CD4-positive, alpha-beta T cell treated with Interferon alpha-2 for 1 hour (primary cell): ENCODE measurements at regions not wholly inside any gene's neighbourhood (a gene's known extent, or its start where the extent isn't known, plus 50 kb on each side); places are given as distances from the start of the nearest gene placed in this dataset.

ENCODE experiments used
- DNase-seq, 2 donors: peaks; one replicate each; pipeline ENCODE4 v3.0.0-alpha.2; 2020 to 2022

- DNase-seq, result no peak
Measured at GRCh38 chr20:58138395-58138794, 90.1 kb downstream of the ANKRD60 start.

- no peak for DNase-seq
Measured at GRCh38 chr20:58137651-58138265, 90.7 kb downstream of the ANKRD60 start.

- no peak for DNase-seq
Measured at GRCh38 chr20:58137236-58137635, 91.2 kb downstream of the ANKRD60 start.

GRCh38 chr20:58136149-58136484 is 92.3 kb downstream of the ANKRD60 start:
- DNase-seq, result no peak

- DNase-seq, result no peak
Measured at GRCh38 chr20:58135441-58136148, 92.9 kb downstream of the ANKRD60 start.

- DNase-seq, result no peak
Measured at GRCh38 chr20:58133020-58133808, 95.2 kb downstream of the ANKRD60 start.

- DNase-seq, result no peak
Measured at GRCh38 chr20:58131551-58132142, 96.8 kb downstream of the ANKRD60 start.

GRCh38 chr20:58131151-58131550 is 97.3 kb downstream of the ANKRD60 start:
- DNase-seq, result no peak

- no peak for DNase-seq
Measured at GRCh38 chr20:58130581-58130980, 97.9 kb downstream of the ANKRD60 start.

- DNase-seq, result no peak
Measured at GRCh38 chr20:58130156-58130555, 98.3 kb downstream of the ANKRD60 start.

GRCh38 chr20:58129721-58130151 is 98.7 kb downstream of the ANKRD60 start:
- no peak for DNase-seq

GRCh38 chr20:58128635-58129625 is 99.5 kb downstream of the ANKRD60 start:
- no peak for DNase-seq

- DNase-seq, result no peak
Measured at GRCh38 chr20:58127701-58128111, 100.7 kb downstream of the ANKRD60 start.

GRCh38 chr20:58125726-58126125 is 102.7 kb downstream of the ANKRD60 start:
- no peak for DNase-seq

- DNase-seq, result no peak
Measured at GRCh38 chr20:58117944-58118343, 110.5 kb downstream of the ANKRD60 start.

GRCh38 chr20:58116505-58116904 is 111.9 kb downstream of the ANKRD60 start:
- no peak for DNase-seq

- DNase-seq, result no peak
Measured at GRCh38 chr20:58113716-58114115, 114.7 kb downstream of the ANKRD60 start.

- no peak for DNase-seq
Measured at GRCh38 chr20:58112017-58112781, 116.3 kb downstream of the ANKRD60 start.

- no peak for DNase-seq
Measured at GRCh38 chr20:58111310-58112016, 117.0 kb downstream of the ANKRD60 start.

GRCh38 chr20:58109918-58110635 is 118.4 kb downstream of the ANKRD60 start:
- no peak for DNase-seq
